ENCODE measurements at regions not wholly inside any gene's neighbourhood (a gene's known extent, or its start where the extent isn't known, plus 50 kb on each side); places are given as distances from the start of the nearest gene placed in this dataset.

DNA sequence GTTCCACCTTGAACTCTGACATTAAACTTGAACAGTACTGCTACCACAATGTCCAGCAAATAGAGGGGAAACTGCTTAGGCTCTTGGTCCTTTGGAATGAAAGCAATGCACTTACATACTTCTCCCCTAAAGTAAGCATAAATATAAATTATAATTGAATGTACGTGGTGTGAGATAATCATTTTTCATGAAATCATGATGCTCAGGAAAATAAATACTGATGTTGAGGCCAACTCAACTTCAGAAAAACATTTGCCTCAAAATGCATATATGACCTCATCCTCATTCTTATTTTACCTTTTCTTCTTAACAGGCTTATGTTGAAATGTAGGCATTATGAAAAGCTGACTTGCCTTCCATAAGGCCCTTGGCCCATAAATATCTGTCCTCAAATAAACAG, 166.3 kb downstream of the KDR start:
- Histone ChIP-seq H3K9ac (ENCODE audit: low read depth, low read length) (no peak overlapping the region), H3K36me3 (ENCODE audit: control insufficient read depth, insufficient read depth, low read length) (no peaks in the 10 kb centered on the region), H3K27ac (ENCODE audit: low read depth, low read length) (no peak overlapping the region), H3K4me3 (ENCODE audit: low read depth, low read length) (no peak overlapping the region), H3K27me3 (ENCODE audit: control insufficient read depth, insufficient read depth, low read length) (no peaks in the 10 kb centered on the region), H3K9me3 (ENCODE audit: control insufficient read depth, insufficient read depth, low read length) (no peaks in the 10 kb centered on the region), H3K4me1 (ENCODE audit: control insufficient read depth, insufficient read depth, low read length) (no peaks in the 10 kb centered on the region)

- Histone ChIP-seq H3K36me3 (ENCODE audit: control insufficient read depth, insufficient read depth, low read length) (no peaks in the 10 kb centered on the region), H3K4me1 (ENCODE audit: control insufficient read depth, insufficient read depth, low read length) (no peaks in the 10 kb centered on the region), H3K27ac (ENCODE audit: low read depth, low read length) (no peak overlapping the region), H3K27me3 (ENCODE audit: control insufficient read depth, insufficient read depth, low read length) (no peaks in the 10 kb centered on the region), H3K9ac (ENCODE audit: low read depth, low read length) (no peak overlapping the region), H3K9me3 (ENCODE audit: control insufficient read depth, insufficient read depth, low read length) (no peaks in the 10 kb centered on the region), H3K4me3 (ENCODE audit: low read depth, low read length) (no peak overlapping the region)
Observed at GRCh38 chr4:54958236-54958635, 167.2 kb downstream of the KDR start.

DNA sequence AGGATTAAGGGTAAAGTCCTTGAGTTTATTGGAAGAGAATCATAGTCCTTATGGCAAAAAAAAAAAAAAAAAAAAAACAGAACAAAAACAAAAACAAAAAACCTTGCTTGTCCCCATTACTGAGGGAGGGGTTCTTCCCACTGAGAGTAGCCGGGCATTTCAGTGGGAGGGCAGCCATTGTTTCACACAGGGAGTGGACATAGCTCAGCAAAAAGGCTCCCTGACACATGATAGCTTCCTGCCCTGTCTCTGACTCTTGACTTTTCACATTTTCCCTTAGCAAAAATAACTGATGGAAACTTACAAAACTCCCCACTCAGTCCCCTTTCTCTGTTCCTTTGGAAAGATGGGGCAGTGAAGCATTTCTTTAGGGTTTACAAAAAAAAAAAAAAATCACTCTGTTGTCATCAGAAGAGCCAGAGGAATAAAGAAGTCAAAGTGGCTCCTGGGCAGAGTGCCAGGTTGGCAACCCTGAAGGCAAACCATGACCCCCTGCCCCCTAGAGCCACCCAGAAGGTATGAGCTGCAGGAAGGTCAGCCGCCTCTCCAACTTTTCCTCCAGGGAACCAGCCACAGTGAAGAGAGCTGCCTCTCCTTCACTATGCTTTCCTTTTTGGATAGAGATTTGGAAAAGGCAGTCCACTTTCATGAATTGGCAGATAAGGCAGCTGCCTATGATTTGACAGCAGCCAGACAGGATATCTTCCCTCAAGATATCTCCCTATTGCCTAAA, 170.6 kb downstream of the KDR start:
- Histone ChIP-seq H3K9me3 (ENCODE audit: control insufficient read depth, insufficient read depth, low read length) (no peaks in the 10 kb centered on the region), H3K4me3 (ENCODE audit: low read depth, low read length) (no peak overlapping the region), H3K4me1 (ENCODE audit: control insufficient read depth, insufficient read depth, low read length) (no peaks in the 10 kb centered on the region), H3K36me3 (ENCODE audit: control insufficient read depth, insufficient read depth, low read length) (no peaks in the 10 kb centered on the region), H3K27me3 (ENCODE audit: control insufficient read depth, insufficient read depth, low read length) (no peaks in the 10 kb centered on the region), H3K27ac (ENCODE audit: low read depth, low read length) (no peak overlapping the region), H3K9ac (ENCODE audit: low read depth, low read length) (no peak overlapping the region)

DNA sequence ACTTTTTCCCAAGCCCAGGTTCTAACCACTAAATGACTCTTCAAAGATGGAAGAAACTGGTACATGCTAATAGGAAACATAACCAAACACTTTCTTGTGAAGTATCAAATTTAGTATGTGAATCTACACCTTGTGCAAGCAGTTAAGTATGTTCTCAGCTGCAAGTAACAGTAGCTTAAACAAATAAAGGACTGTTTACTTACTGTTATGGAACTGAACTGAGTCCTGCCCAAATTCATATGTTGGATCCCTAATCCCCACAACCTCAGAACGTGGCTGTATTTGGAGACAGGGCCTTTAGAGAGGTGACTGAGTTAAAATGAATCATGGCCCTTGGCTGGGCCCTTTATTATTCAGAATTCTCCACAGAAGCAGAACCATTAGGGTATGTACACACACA, 178.7 kb downstream of the KDR start:
- H3K9ac ChIP-seq (ENCODE audit: low read depth, low read length): no peak overlapping the region
- H3K9me3 ChIP-seq (ENCODE audit: control insufficient read depth, insufficient read depth, low read length): no peaks in the 10 kb centered on the region
- H3K27me3 ChIP-seq (ENCODE audit: control insufficient read depth, insufficient read depth, low read length): no peaks in the 10 kb centered on the region
- no peak overlapping the region for H3K27ac ChIP-seq (ENCODE audit: low read depth, low read length)
- no peaks in the 10 kb centered on the region for H3K4me1 ChIP-seq (ENCODE audit: control insufficient read depth, insufficient read depth, low read length)
- H3K36me3 ChIP-seq (ENCODE audit: control insufficient read depth, insufficient read depth, low read length): no peaks in the 10 kb centered on the region
- no peak overlapping the region for H3K4me3 ChIP-seq (ENCODE audit: low read depth, low read length)

DNA sequence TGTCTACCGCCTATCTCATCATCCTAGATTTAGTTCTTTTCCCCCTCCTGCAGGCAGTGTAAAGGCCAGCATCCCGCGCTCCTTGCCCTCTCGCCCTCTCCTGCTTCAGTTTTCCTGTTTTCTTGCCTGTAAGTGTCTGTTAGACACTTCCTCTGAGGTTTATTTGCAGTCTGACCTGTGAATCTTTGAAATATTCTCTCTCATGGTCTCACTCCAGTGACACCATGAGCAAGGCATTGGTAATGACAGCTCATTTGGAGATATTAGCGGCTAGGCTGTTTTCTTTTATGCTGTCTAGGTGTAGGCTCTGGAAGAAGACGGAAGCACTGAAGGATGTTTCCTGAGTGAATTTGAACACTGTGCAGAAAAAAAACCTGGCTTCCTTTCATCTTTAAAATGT, 179.6 kb downstream of the KDR start:
- no peak overlapping the region for H3K4me3 ChIP-seq (ENCODE audit: low read depth, low read length)
- H3K4me1 ChIP-seq (ENCODE audit: control insufficient read depth, insufficient read depth, low read length): no peaks in the 10 kb centered on the region
- no peaks in the 10 kb centered on the region for H3K36me3 ChIP-seq (ENCODE audit: control insufficient read depth, insufficient read depth, low read length)
- no peak overlapping the region for H3K9ac ChIP-seq (ENCODE audit: low read depth, low read length)
- H3K27ac ChIP-seq (ENCODE audit: low read depth, low read length): no peak overlapping the region
- H3K27me3 ChIP-seq (ENCODE audit: control insufficient read depth, insufficient read depth, low read length): no peaks in the 10 kb centered on the region
- no peaks in the 10 kb centered on the region for H3K9me3 ChIP-seq (ENCODE audit: control insufficient read depth, insufficient read depth, low read length)

DNA sequence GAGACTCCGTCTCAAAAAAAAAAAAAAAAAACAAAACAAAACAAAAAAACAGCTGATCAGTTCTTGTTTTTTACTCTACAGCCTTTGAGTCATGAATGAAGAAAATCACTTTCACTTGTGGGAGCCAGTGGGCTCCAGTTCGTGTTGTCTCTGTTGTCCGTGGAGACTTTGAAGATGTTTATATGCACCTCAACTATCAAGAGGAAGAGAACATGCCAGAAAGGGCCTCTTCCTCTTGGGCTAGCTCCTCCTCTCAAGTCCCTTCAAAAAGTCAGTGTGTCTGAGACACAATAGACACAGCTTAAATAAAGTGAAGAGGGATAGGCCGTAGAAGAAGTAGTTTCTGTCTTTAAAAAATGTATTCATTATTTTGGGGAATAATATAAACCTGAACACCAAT, 182.7 kb downstream of the KDR start:
- Histone ChIP-seq H3K36me3 (ENCODE audit: control insufficient read depth, insufficient read depth, low read length) (no peaks in the 10 kb centered on the region), H3K4me1 (ENCODE audit: control insufficient read depth, insufficient read depth, low read length) (no peaks in the 10 kb centered on the region), H3K9me3 (ENCODE audit: control insufficient read depth, insufficient read depth, low read length) (no peaks in the 10 kb centered on the region), H3K9ac (ENCODE audit: low read depth, low read length) (no peak overlapping the region), H3K27me3 (ENCODE audit: control insufficient read depth, insufficient read depth, low read length) (no peaks in the 10 kb centered on the region), H3K4me3 (ENCODE audit: low read depth, low read length) (no peak overlapping the region), H3K27ac (ENCODE audit: low read depth, low read length) (no peak overlapping the region)

DNA sequence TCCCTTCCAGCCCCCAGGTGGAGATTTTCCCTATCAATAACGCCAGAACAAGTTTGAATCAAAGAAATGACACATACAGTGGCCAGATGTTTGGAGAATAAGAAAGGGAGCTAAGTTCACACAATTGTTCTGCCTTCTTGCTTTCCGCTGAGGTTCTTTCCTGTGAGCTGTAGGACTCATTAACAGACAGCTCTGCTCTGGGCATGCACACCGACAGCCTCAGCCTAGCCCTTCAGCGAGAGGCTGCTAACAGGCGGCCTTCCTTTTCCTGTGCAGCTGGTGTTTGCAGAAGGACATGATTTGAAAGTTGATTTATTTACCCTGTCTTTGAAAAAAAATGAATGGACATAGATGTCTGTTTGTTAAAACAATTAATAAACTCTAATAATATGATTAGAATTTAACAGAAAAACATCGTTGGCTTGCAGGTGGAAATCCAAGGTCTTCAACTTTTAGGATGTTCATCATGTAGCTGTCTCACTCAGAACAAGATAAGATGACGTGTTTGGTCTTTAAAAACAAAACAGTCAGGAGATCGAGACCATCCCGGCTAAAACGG, 183.3 kb downstream of the KDR start:
- H3K27ac ChIP-seq (ENCODE audit: low read depth, low read length): no peak overlapping the region
- H3K36me3 ChIP-seq (ENCODE audit: control insufficient read depth, insufficient read depth, low read length): no peaks in the 10 kb centered on the region
- no peaks in the 10 kb centered on the region for H3K9me3 ChIP-seq (ENCODE audit: control insufficient read depth, insufficient read depth, low read length)
- no peaks in the 10 kb centered on the region for H3K4me1 ChIP-seq (ENCODE audit: control insufficient read depth, insufficient read depth, low read length)
- no peaks in the 10 kb centered on the region for H3K27me3 ChIP-seq (ENCODE audit: control insufficient read depth, insufficient read depth, low read length)
- H3K4me3 ChIP-seq (ENCODE audit: low read depth, low read length): no peak overlapping the region
- no peak overlapping the region for H3K9ac ChIP-seq (ENCODE audit: low read depth, low read length)

- H3K9ac ChIP-seq (ENCODE audit: low read depth, low read length): no peak overlapping the region
- H3K4me3 ChIP-seq (ENCODE audit: low read depth, low read length): no peak overlapping the region
- H3K27me3 ChIP-seq (ENCODE audit: control insufficient read depth, insufficient read depth, low read length): no peaks in the 10 kb centered on the region
- H3K4me1 ChIP-seq (ENCODE audit: control insufficient read depth, insufficient read depth, low read length): no peaks in the 10 kb centered on the region
- no peak overlapping the region for H3K27ac ChIP-seq (ENCODE audit: low read depth, low read length)
- H3K36me3 ChIP-seq (ENCODE audit: control insufficient read depth, insufficient read depth, low read length): no peaks in the 10 kb centered on the region
- no peaks in the 10 kb centered on the region for H3K9me3 ChIP-seq (ENCODE audit: control insufficient read depth, insufficient read depth, low read length)
Observed at GRCh38 chr4:54940996-54941865, 184.2 kb downstream of the KDR start.

DNA sequence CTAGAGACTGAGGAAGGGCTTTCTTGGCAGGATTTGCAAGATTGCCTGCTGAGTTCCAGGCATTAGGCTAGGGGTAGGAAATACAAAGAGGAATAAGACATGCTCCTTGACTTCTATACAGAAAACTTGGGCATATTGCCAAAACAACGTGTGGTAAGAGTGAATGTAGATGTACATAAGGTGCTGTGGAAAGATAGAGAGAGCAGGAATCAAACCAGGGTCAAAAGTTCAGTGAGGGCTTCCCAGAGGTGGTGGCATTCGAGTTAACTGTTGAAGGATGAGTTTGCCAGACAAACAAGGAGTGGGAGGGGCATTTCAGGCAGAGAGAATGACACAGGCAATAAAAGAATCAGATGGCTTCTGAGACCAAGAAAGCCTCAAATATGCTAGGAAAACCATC, 187.9 kb downstream of the KDR start:
- H3K27me3 ChIP-seq (ENCODE audit: control insufficient read depth, insufficient read depth, low read length): no peaks in the 10 kb centered on the region
- H3K9ac ChIP-seq (ENCODE audit: low read depth, low read length): no peak overlapping the region
- H3K9me3 ChIP-seq (ENCODE audit: control insufficient read depth, insufficient read depth, low read length): no peaks in the 10 kb centered on the region
- no peaks in the 10 kb centered on the region for H3K36me3 ChIP-seq (ENCODE audit: control insufficient read depth, insufficient read depth, low read length)
- no peaks in the 10 kb centered on the region for H3K4me1 ChIP-seq (ENCODE audit: control insufficient read depth, insufficient read depth, low read length)
- H3K4me3 ChIP-seq (ENCODE audit: low read depth, low read length): no peak overlapping the region
- H3K27ac ChIP-seq (ENCODE audit: low read depth, low read length): no peak overlapping the region

DNA sequence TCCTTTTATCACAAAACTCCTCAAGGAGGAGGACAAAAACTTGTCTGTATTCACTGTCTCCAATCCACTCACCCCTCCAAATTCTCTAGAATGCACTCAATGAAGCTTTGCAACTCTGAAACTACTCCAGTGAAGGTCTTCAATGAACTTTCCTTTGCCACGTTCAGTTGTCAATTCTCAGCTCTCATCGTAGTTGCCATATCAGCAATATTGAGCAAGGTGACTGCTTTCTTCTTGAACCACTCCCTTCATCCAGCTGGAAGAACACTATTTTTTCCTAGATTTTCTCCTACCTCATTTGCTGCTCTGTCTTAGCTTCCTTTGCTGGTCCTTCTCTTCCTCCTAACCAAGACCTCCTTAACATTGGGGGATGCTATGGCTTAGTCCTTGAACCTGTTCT, 191.8 kb downstream of the KDR start:
- Histone ChIP-seq H3K4me3 (ENCODE audit: low read depth, low read length) (no peak overlapping the region), H3K36me3 (ENCODE audit: control insufficient read depth, insufficient read depth, low read length) (no peaks in the 10 kb centered on the region), H3K9ac (ENCODE audit: low read depth, low read length) (no peak overlapping the region), H3K27ac (ENCODE audit: low read depth, low read length) (no peak overlapping the region), H3K27me3 (ENCODE audit: control insufficient read depth, insufficient read depth, low read length) (no peaks in the 10 kb centered on the region), H3K9me3 (ENCODE audit: control insufficient read depth, insufficient read depth, low read length) (no peaks in the 10 kb centered on the region), H3K4me1 (ENCODE audit: control insufficient read depth, insufficient read depth, low read length) (peaks cover 5% of the 10 kb centered on the region; the same call in 1 of the 2 replicates)

DNA sequence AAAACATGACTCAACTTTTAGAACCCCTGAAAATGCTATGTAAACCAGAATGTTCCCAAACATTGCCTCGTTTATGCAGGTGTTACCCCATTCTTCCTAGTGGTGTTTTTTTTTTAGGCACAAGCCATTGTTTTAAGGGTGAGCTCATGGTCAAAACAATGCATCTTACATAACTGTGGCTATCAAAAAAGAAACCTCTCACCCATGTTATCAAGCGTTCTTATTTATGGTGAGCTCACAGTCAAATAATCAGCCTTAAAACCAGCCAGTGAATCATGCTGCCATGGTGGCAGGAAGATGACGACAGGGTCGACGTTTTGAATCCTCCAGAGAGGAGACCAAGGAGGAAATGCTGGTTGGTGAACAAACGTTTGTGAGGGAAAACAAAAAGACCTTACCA, 195.2 kb downstream of the KDR start:
- no peak overlapping the region for H3K27ac ChIP-seq (ENCODE audit: low read depth, low read length)
- no peak overlapping the region for H3K9ac ChIP-seq (ENCODE audit: low read depth, low read length)
- H3K4me1 ChIP-seq (ENCODE audit: control insufficient read depth, insufficient read depth, low read length): peaks cover 5% of the 10 kb centered on the region; the same call in 1 of the 2 replicates
- H3K9me3 ChIP-seq (ENCODE audit: control insufficient read depth, insufficient read depth, low read length): no peaks in the 10 kb centered on the region
- H3K36me3 ChIP-seq (ENCODE audit: control insufficient read depth, insufficient read depth, low read length): no peaks in the 10 kb centered on the region
- H3K4me3 ChIP-seq (ENCODE audit: low read depth, low read length): no peak overlapping the region
- H3K27me3 ChIP-seq (ENCODE audit: control insufficient read depth, insufficient read depth, low read length): no peaks in the 10 kb centered on the region
